Esophagus muscularis mucosa (tissue), 4 donors: ENCODE measurements at regions not wholly inside any gene's neighbourhood (a gene's known extent, or its start where the extent isn't known, plus 50 kb on each side); places are given as distances from the start of the nearest gene placed in this dataset.

ENCODE experiments used
- DNase-seq: peaks from one replicate; pipeline ENCODE4 v3.0.0-alpha.2; 2017; ENCODE audit errors: extremely low spot score
- H3K27ac ChIP-seq, 4 donors: fragments of 200-600 bp; sonication (generic); replicated peaks in 1 of 4; 1 replicate in 3 of 4; 2 replicates in 1 of 4; pipeline ENCODE4 v1.5.1; 2016 to 2019; ENCODE audit warnings: mild to moderate bottlenecking in 1 of 4
- H3K27me3 ChIP-seq, 4 donors: fragments of 200-600 bp; sonication (generic); one replicate each; pipeline versions ENCODE4 v1.5.1 to v1.6.0; 2016 to 2019
- H3K36me3 ChIP-seq, 4 donors: fragments of 200-600 bp; sonication (generic); one replicate each; pipeline ENCODE4 v1.5.1; 2016 to 2019
- H3K4me1 ChIP-seq, 4 donors: fragments of 200-600 bp; sonication (generic); one replicate each; pipeline ENCODE4 v1.5.1; 2016 to 2019
- H3K4me3 ChIP-seq, 4 donors: fragments of 200-600 bp; sonication (generic); 1 replicate in 2 of 4; 2 replicates in 2 of 4; pipeline ENCODE4 v1.5.1; 2016 to 2019; ENCODE audit warnings: mild to moderate bottlenecking in 4 of 4, moderate library complexity in 1 of 4
- H3K9me3 ChIP-seq, 4 donors: fragments of 200-600 bp; sonication (generic); 1 replicate in 3 of 4; 2 replicates in 1 of 4; pipeline ENCODE4 v1.5.1; 2016 to 2019
- CTCF ChIP-seq, 3 experiments: fragments of 200-600 bp in 2 of 3; fragments of 450-650 bp in 1 of 3; sonication (generic) in 2 of 3; IDR thresholded peaks; one replicate each; pipeline ENCODE4 v1.5.1; 2017 to 2019; ENCODE audit warnings: antibody characterized with exemption in 3 of 3, mild to moderate bottlenecking in 2 of 3, moderate library complexity in 1 of 3
- EP300 ChIP-seq: sonication (generic); formaldehyde crosslinking; IDR thresholded peaks from one replicate; pipeline ENCODE4 v1.6.1; 2017; ENCODE audit warnings: antibody characterized with exemption
- POLR2A ChIP-seq: fragments of 450-650 bp; IDR thresholded peaks from one replicate; pipeline ENCODE4 v1.6.1; 2017; ENCODE audit warnings: antibody characterized with exemption, moderate library complexity, mild to moderate bottlenecking, low read depth
- POLR2AphosphoS5 ChIP-seq, 2 donors: sonication (generic); formaldehyde crosslinking; IDR thresholded peaks; one replicate each; pipeline ENCODE4 v1.6.1; 2017; ENCODE audit warnings: antibody characterized with exemption in 2 of 2
- WGBS: methylation state at CpG from one replicate; pipeline ENCODE4 v1.1.5; 2018; 5-methylcytosine and 5-hydroxymethylcytosine counted together
- intact Hi-C: fragments of 100-400 bp; cut with DNase I; formaldehyde crosslinking; loops from one replicate; pipeline ENCODE4 v1.15.1; 2023

- H3K36me3 ChIP-seq, result no peaks in the 10 kb centered on the region
- TF ChIP-seq CTCF (IDR thresholded peaks at IDR 0.05) (no peak), POLR2A (no peak), EP300 (no peak), POLR2AphosphoS5 (IDR thresholded peaks at IDR 0.05) (no peak)
- H3K4me3 ChIP-seq, result no peak overlapping the region
- H3K27ac ChIP-seq, result no peak overlapping the region
- H3K9me3 ChIP-seq, result no peaks in the 10 kb centered on the region
- H3K4me1 ChIP-seq, result peaks cover 0 to 5% (median 0%) of the 10 kb centered on the region in 4 donors
- WGBS, result 75% methylated on average over 4 of the region's 4 CpGs
- DNase-seq, result no peak
- H3K27me3 ChIP-seq, result no peaks in the 10 kb centered on the region
- intact Hi-C loops, result no loop called here
These were observed 241.5 kb upstream of the PAPPA start for GRCh38 chr9:115912086-115912485.

- intact Hi-C loops, result no loop called here
- TF ChIP-seq CTCF (IDR thresholded peaks at IDR 0.05) (no peak), EP300 (no peak), POLR2A (no peak), POLR2AphosphoS5 (IDR thresholded peaks at IDR 0.05) (no peak)
- Histone ChIP-seq H3K4me1 (peaks cover 0 to 5% (median 0%) of the 10 kb centered on the region in 4 donors), H3K4me3 (no peak overlapping the region), H3K27me3 (no peaks in the 10 kb centered on the region), H3K9me3 (no peaks in the 10 kb centered on the region), H3K36me3 (no peaks in the 10 kb centered on the region), H3K27ac (no peak overlapping the region)
- WGBS, result 58% methylated on average over 3 of the region's 3 CpGs
- DNase-seq, result no peak
These were observed 239.9 kb upstream of the PAPPA start for GRCh38 chr9:115913696-115914095.

- no peak overlapping the region for H3K27ac ChIP-seq
- 83% methylated on average over 5 of the region's 5 CpGs for WGBS
- intact Hi-C loops, result no loop called here
- H3K9me3 ChIP-seq, result no peaks in the 10 kb centered on the region
- no peak for DNase-seq
- no peak overlapping the region for H3K4me3 ChIP-seq
- H3K27me3 ChIP-seq, result no peaks in the 10 kb centered on the region
- no peaks in the 10 kb centered on the region for H3K36me3 ChIP-seq
- peaks cover 0 to 5% (median 0%) of the 10 kb centered on the region in 4 donors for H3K4me1 ChIP-seq
- no peak for TF ChIP-seq EP300
- TF ChIP-seq CTCF (IDR thresholded peaks at IDR 0.05), result no peak
- no peak for TF ChIP-seq POLR2A
- TF ChIP-seq POLR2AphosphoS5 (IDR thresholded peaks at IDR 0.05), result no peak
These were observed 239.3 kb upstream of the PAPPA start for GRCh38 chr9:115914291-115914690.

GRCh38 chr9:115921301-115921700 is 232.3 kb upstream of the PAPPA start:
- no peaks in the 10 kb centered on the region for H3K27me3 ChIP-seq
- intact Hi-C loops, result no loop called here

More at GRCh38 chr9:115921301-115921700, 232.3 kb upstream of the PAPPA start:
- H3K36me3 ChIP-seq, result no peaks in the 10 kb centered on the region
- no peak overlapping the region for H3K27ac ChIP-seq
- 92% methylated on average over 8 of the region's 8 CpGs for WGBS
- no peak for DNase-seq
- H3K4me3 ChIP-seq, result no peak overlapping the region
- peaks cover 0 to 12% (median 4%) of the 10 kb centered on the region in 4 donors for H3K4me1 ChIP-seq
- no peak for TF ChIP-seq CTCF (IDR thresholded peaks at IDR 0.05)
- TF ChIP-seq POLR2A, result no peak
- TF ChIP-seq EP300, result no peak
- TF ChIP-seq POLR2AphosphoS5 (IDR thresholded peaks at IDR 0.05), result no peak
- no peaks in the 10 kb centered on the region for H3K9me3 ChIP-seq
